ENCODE measurements at regions not wholly inside any gene's neighbourhood (a gene's known extent, or its start where the extent isn't known, plus 50 kb on each side); places are given as distances from the start of the nearest gene placed in this dataset.

- TF ChIP-seq CTCF (IDR thresholded peaks at IDR 0.05; ENCODE audit: low read length) = no peak
- no peak for TF ChIP-seq EZH2 (IDR thresholded peaks at IDR 0.05; ENCODE audit: borderline replicate concordance, low read length)
These were observed 238.3 kb downstream of the EN1 start for GRCh38 chr2:118609138-118609537.
